ENCODE measurements at regions not wholly inside any gene's neighbourhood (a gene's known extent, or its start where the extent isn't known, plus 50 kb on each side); places are given as distances from the start of the nearest gene placed in this dataset.

DNA sequence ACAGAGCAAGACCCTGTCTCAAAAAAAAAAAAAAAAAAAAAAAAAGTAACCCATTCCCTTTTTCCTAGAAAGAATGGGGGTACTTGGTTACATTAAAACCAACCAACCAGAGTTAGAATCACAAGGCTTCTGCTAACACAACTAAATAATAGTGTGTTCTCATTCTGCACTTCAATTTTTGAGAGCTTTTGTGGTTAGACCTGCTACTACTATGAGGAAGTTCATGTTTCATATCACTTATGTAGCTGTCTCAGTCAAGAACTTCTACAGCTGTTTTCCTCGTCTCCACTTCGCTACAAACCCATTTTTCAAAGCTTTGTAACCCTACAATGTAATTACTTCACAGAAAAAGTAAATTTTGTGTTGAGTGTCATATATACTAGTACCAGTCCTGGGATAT, 58.3 kb downstream of the PDHA2 start:
- no peaks in the 10 kb centered on the region for H3K79me2 ChIP-seq (ENCODE audit: insufficient read depth, low read length)
- no peaks in the 10 kb centered on the region for H3K27me3 ChIP-seq (ENCODE audit: insufficient read depth, low read length)
- H3K9me3 ChIP-seq (ENCODE audit: low read depth, low read length), result no peaks in the 10 kb centered on the region
- no peak overlapping the region for H3K4me3 ChIP-seq (ENCODE audit: insufficient read depth, low read length)
- no peaks in the 10 kb centered on the region for H3K4me1 ChIP-seq (ENCODE audit: insufficient read depth, low read length)
- no peak overlapping the region for H3K4me2 ChIP-seq (ENCODE audit: insufficient read depth, low read length)
- no peak overlapping the region for H2AFZ ChIP-seq (ENCODE audit: low read length)
- H3K36me3 ChIP-seq (ENCODE audit: insufficient read depth, low read length), result no peaks in the 10 kb centered on the region
- TF ChIP-seq, protein P1, sequence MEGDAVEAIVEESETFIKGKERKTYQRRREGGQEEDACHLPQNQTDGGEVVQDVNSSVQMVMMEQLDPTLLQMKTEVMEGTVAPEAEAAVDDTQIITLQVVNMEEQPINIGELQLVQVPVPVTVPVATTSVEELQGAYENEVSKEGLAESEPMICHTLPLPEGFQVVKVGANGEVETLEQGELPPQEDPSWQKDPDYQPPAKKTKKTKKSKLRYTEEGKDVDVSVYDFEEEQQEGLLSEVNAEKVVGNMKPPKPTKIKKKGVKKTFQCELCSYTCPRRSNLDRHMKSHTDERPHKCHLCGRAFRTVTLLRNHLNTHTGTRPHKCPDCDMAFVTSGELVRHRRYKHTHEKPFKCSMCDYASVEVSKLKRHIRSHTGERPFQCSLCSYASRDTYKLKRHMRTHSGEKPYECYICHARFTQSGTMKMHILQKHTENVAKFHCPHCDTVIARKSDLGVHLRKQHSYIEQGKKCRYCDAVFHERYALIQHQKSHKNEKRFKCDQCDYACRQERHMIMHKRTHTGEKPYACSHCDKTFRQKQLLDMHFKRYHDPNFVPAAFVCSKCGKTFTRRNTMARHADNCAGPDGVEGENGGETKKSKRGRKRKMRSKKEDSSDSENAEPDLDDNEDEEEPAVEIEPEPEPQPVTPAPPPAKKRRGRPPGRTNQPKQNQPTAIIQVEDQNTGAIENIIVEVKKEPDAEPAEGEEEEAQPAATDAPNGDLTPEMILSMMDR (IDR thresholded peaks at IDR 0.05; ENCODE audit: extremely low read depth, low read depth, low read length), result no peak
- no peak overlapping the region for H3K27ac ChIP-seq (ENCODE audit: low read depth, low read length)
- DNase-seq (ENCODE audit: insufficient read length, low spot score, missing footprints), result no peak
- H4K20me1 ChIP-seq (ENCODE audit: insufficient read depth, low read length), result no peaks in the 10 kb centered on the region

DNA sequence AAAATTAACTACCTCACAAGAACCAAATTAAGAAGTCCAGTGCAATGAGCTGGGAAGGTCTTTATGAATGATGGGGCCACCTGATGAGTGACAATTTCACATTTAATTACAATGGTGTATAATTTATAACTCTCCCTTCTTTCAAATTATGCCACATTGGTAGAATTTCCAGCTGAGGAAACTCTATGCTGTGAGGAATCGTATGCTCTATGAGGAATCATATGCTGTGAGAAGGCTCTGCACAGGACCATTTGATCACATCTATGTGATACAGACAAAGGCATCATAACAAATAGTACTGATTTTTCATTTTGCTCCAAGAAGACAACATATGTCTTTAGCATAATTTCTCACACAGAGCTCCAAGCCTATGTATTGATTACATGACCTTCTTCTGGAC, 69.3 kb downstream of the PDHA2 start:
- TF ChIP-seq, protein P1 (IDR thresholded peaks at IDR 0.05; ENCODE audit: extremely low read depth, low read depth, low read length), result no peak

DNA sequence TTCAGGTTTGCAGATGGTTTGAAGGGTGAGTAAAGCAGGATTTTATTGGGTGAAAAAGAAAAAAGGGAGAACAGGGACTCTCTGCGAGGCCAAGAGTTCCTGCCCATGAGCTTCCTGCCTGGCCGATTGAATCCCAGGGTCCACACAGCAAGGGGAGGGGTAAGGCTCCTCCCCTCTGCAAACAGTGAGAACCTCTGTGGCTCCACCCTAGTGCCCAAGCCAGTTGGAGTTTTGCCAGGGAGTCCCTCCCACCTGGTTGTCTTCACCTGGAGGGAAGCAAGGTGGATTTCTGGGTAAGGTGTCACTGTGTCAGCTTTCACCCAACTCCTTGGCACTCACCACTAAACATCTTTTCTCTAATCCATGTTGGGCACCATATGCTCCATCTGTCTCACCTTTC, 70.9 kb downstream of the PDHA2 start:
- H3K4me2 ChIP-seq (ENCODE audit: insufficient read depth, low read length), result no peak overlapping the region
- no peaks in the 10 kb centered on the region for H4K20me1 ChIP-seq (ENCODE audit: insufficient read depth, low read length)
- TF ChIP-seq, protein P1 (IDR thresholded peaks at IDR 0.05; ENCODE audit: extremely low read depth, low read depth, low read length), result no peak
- no peaks in the 10 kb centered on the region for H3K4me1 ChIP-seq (ENCODE audit: insufficient read depth, low read length)
- no peak for DNase-seq (ENCODE audit: insufficient read length, low spot score, missing footprints)
- no peak overlapping the region for H3K4me3 ChIP-seq (ENCODE audit: insufficient read depth, low read length)
- no peaks in the 10 kb centered on the region for H3K79me2 ChIP-seq (ENCODE audit: insufficient read depth, low read length)
- no peaks in the 10 kb centered on the region for H3K36me3 ChIP-seq (ENCODE audit: insufficient read depth, low read length)
- no peak overlapping the region for H3K27ac ChIP-seq (ENCODE audit: low read depth, low read length)
- H2AFZ ChIP-seq (ENCODE audit: low read length), result no peak overlapping the region
- no peaks in the 10 kb centered on the region for H3K27me3 ChIP-seq (ENCODE audit: insufficient read depth, low read length)
- H3K9me3 ChIP-seq (ENCODE audit: low read depth, low read length), result no peaks in the 10 kb centered on the region

More for the DNA sequence above, 69.3 kb downstream of the PDHA2 start:
- Histone ChIP-seq H3K9me3 (ENCODE audit: low read depth, low read length) (no peaks in the 10 kb centered on the region), H3K4me2 (ENCODE audit: insufficient read depth, low read length) (no peak overlapping the region), H3K4me1 (ENCODE audit: insufficient read depth, low read length) (no peaks in the 10 kb centered on the region), H3K27me3 (ENCODE audit: insufficient read depth, low read length) (no peaks in the 10 kb centered on the region), H3K79me2 (ENCODE audit: insufficient read depth, low read length) (no peaks in the 10 kb centered on the region), H3K36me3 (ENCODE audit: insufficient read depth, low read length) (no peaks in the 10 kb centered on the region), H2AFZ (ENCODE audit: low read length) (no peak overlapping the region), H3K4me3 (ENCODE audit: insufficient read depth, low read length) (no peak overlapping the region), H3K27ac (ENCODE audit: low read depth, low read length) (no peak overlapping the region), H4K20me1 (ENCODE audit: insufficient read depth, low read length) (no peaks in the 10 kb centered on the region)
- DNase-seq (ENCODE audit: insufficient read length, low spot score, missing footprints), result no peak

DNA sequence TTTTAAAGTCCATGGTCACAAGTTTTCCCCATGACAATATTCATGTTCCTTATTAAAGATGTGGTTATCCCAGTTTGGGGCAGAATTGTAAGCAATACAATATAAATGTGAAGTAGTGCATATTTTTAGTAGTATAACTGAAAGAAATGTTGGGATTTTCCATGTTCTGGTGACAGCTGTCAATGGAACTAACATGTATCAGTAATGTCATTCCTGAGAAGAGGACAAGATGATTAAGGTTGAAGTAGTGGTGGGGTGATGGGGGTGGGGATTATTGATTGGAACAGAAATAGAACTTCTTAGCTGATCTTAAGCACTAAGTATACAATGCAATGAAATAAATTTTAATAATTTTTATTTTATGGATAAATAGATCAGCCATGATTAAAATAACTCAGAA, 81.6 kb downstream of the PDHA2 start:
- H4K20me1 ChIP-seq (ENCODE audit: insufficient read depth, low read length), result no peaks in the 10 kb centered on the region
- TF ChIP-seq, protein P1 (IDR thresholded peaks at IDR 0.05; ENCODE audit: extremely low read depth, low read depth, low read length), result no peak

More for the DNA sequence above, 81.6 kb downstream of the PDHA2 start:
- Histone ChIP-seq H3K4me2 (ENCODE audit: insufficient read depth, low read length) (no peak overlapping the region), H3K36me3 (ENCODE audit: insufficient read depth, low read length) (no peaks in the 10 kb centered on the region), H3K4me1 (ENCODE audit: insufficient read depth, low read length) (no peaks in the 10 kb centered on the region), H2AFZ (ENCODE audit: low read length) (no peak overlapping the region), H3K9me3 (ENCODE audit: low read depth, low read length) (no peaks in the 10 kb centered on the region), H3K79me2 (ENCODE audit: insufficient read depth, low read length) (no peaks in the 10 kb centered on the region), H3K27me3 (ENCODE audit: insufficient read depth, low read length) (no peaks in the 10 kb centered on the region), H3K4me3 (ENCODE audit: insufficient read depth, low read length) (no peak overlapping the region), H3K27ac (ENCODE audit: low read depth, low read length) (no peak overlapping the region)
- DNase-seq (ENCODE audit: insufficient read length, low spot score, missing footprints), result no peak
